H9 (cell line): ENCODE measurements at regions not wholly inside any gene's neighbourhood (a gene's known extent, or its start where the extent isn't known, plus 50 kb on each side); places are given as distances from the start of the nearest gene placed in this dataset.

Experiments used
- DNase-seq: peaks from one replicate; pipeline ENCODE4 v3.0.0-alpha.2; 2017
- H2AFZ ChIP-seq: one replicate; pipeline ENCODE4 v1.6.1; 2013; ENCODE audit warnings: mild to moderate bottlenecking, low read length, control low read depth, moderate library complexity
- H2AK5ac ChIP-seq: 2 replicates; pipeline ENCODE4 v1.6.1; 2013; ENCODE audit warnings: low read length, control low read depth, mixed read lengths; ENCODE audit not compliant: insufficient read length
- H2BK120ac ChIP-seq: one replicate; pipeline ENCODE4 v1.6.1; 2013; ENCODE audit warnings: low read depth, mild to moderate bottlenecking, low read length, control low read depth, inconsistent platforms; ENCODE audit not compliant: poor library complexity, severe bottlenecking
- H2BK12ac ChIP-seq: 2 replicates; pipeline ENCODE4 v1.6.1; 2013; ENCODE audit warnings: low read length, control low read depth, mixed read lengths, low read depth; ENCODE audit not compliant: insufficient read length
- H2BK15ac ChIP-seq: 2 replicates; pipeline ENCODE4 v1.6.1; 2013; ENCODE audit warnings: low read depth, low read length, control low read depth
- H2BK20ac ChIP-seq: one replicate; pipeline ENCODE4 v1.6.1; 2013; ENCODE audit warnings: low read depth, mild to moderate bottlenecking, low read length, control low read depth, inconsistent platforms; ENCODE audit not compliant: poor library complexity, severe bottlenecking
- H2BK5ac ChIP-seq: 2 replicates; pipeline ENCODE4 v1.6.1; 2013; ENCODE audit warnings: low read length, control low read depth, mixed read lengths; ENCODE audit not compliant: insufficient read length
- H3K14ac ChIP-seq: 2 replicates; pipeline ENCODE4 v1.6.1; 2013; ENCODE audit warnings: low read length, control low read depth; ENCODE audit not compliant: insufficient read depth
- H3K18ac ChIP-seq: 2 replicates; pipeline ENCODE4 v1.6.1; 2013; ENCODE audit warnings: low read depth, mild to moderate bottlenecking, mixed read lengths, low read length, control low read depth; ENCODE audit not compliant: insufficient read length
- H3K23ac ChIP-seq: 2 replicates; pipeline ENCODE4 v1.6.1; 2013; ENCODE audit warnings: low read length, control low read depth, mixed read lengths, low read depth; ENCODE audit not compliant: insufficient read length
- H3K23me2 ChIP-seq: 2 replicates; pipeline ENCODE4 v1.6.1; 2013; ENCODE audit warnings: low read depth, mild to moderate bottlenecking, mixed read lengths, low read length, control low read depth; ENCODE audit not compliant: insufficient read length, poor library complexity, severe bottlenecking
- H3K27ac ChIP-seq: 2 replicates; pipeline ENCODE4 v1.5.1; 2013; ENCODE audit warnings: low read length, control low read depth, mixed read lengths, low read depth; ENCODE audit not compliant: insufficient read length
- H3K27me3 ChIP-seq: 2 replicates; pipeline ENCODE4 v1.6.1; 2013; ENCODE audit warnings: low read length, control low read depth, inconsistent platforms; ENCODE audit not compliant: insufficient read depth
- H3K4ac ChIP-seq: 2 replicates; pipeline ENCODE4 v1.6.1; 2013; ENCODE audit warnings: low read depth, mild to moderate bottlenecking, control low read depth, inconsistent platforms, low read length, moderate library complexity
- H3K4me1 ChIP-seq: 2 replicates; pipeline ENCODE4 v1.6.1; 2013; ENCODE audit warnings: low read length, control low read depth, inconsistent platforms; ENCODE audit not compliant: insufficient read depth
- H3K4me2 ChIP-seq: 2 replicates; pipeline ENCODE4 v1.6.1; 2013; ENCODE audit warnings: low read length, control low read depth, mixed read lengths; ENCODE audit not compliant: insufficient read length, insufficient read depth
- H3K56ac ChIP-seq: 2 replicates; pipeline ENCODE4 v1.6.1; 2013; ENCODE audit warnings: low read depth, mild to moderate bottlenecking, mixed read lengths, low read length, control low read depth; ENCODE audit not compliant: insufficient read length
- H3K79me1 ChIP-seq: 2 replicates; pipeline ENCODE4 v1.6.1; 2013; ENCODE audit warnings: low read depth, mild to moderate bottlenecking, moderate library complexity, low read length, control low read depth, inconsistent platforms; ENCODE audit not compliant: insufficient read depth, poor library complexity, severe bottlenecking
- H3K79me2 ChIP-seq: 2 replicates; pipeline ENCODE4 v1.6.1; 2013; ENCODE audit warnings: low read length, control low read depth, inconsistent platforms; ENCODE audit not compliant: insufficient read depth
- H3K9ac ChIP-seq: 2 replicates; pipeline ENCODE4 v1.6.1; 2013; ENCODE audit warnings: low read length, control low read depth, mixed read lengths; ENCODE audit not compliant: insufficient read length; ENCODE audit errors: extremely low read depth
- H3K9me3 ChIP-seq: one replicate; pipeline ENCODE4 v1.6.1; 2013; ENCODE audit warnings: low read depth, low read length, inconsistent platforms; ENCODE audit not compliant: control insufficient read depth
- H3T11ph ChIP-seq: one replicate; pipeline ENCODE4 v1.6.1; 2013; ENCODE audit warnings: mild to moderate bottlenecking, low read length, control low read depth, inconsistent platforms
- H4K20me1 ChIP-seq: one replicate; pipeline ENCODE4 v1.6.1; 2013; ENCODE audit not compliant: control insufficient read depth, insufficient read length, insufficient read depth
- H4K5ac ChIP-seq: 2 replicates; pipeline ENCODE4 v1.6.1; 2013; ENCODE audit warnings: low read depth, mild to moderate bottlenecking, mixed read lengths, low read length, control low read depth; ENCODE audit not compliant: insufficient read length
- H4K8ac ChIP-seq: replicated peaks from 2 replicates; pipeline ENCODE4 v1.6.1; 2013; ENCODE audit warnings: low read length, control low read depth, mixed read lengths, low read depth; ENCODE audit not compliant: insufficient read length
- H4K91ac ChIP-seq: 2 replicates; pipeline ENCODE4 v1.6.1; 2013; ENCODE audit warnings: low read depth, mild to moderate bottlenecking, moderate library complexity, mixed read lengths, low read length, control low read depth; ENCODE audit not compliant: insufficient read length
- H3K27ac Mint-ChIP-seq, 3 experiments: 2 replicates in 2 of 3; 3 replicates in 1 of 3; pipeline ENCODE4 v1.8.0; 2020 to 2021; ENCODE audit warnings: mixed read lengths in 3 of 3, mild to moderate bottlenecking in 1 of 3, moderate library complexity in 1 of 3
- H3K27me3 Mint-ChIP-seq: 2 replicates; pipeline ENCODE4 v1.8.0; 2021; ENCODE audit warnings: low read depth, mild to moderate bottlenecking, moderate library complexity, mixed read lengths
- H3K36me3 Mint-ChIP-seq, 3 experiments: 2 replicates in 2 of 3; 3 replicates in 1 of 3; pipeline ENCODE4 v1.8.0; 2020 to 2021; ENCODE audit warnings: low read depth in 3 of 3, mixed read lengths in 3 of 3; ENCODE audit not compliant: insufficient read depth in 1 of 3
- H3K4me1 Mint-ChIP-seq, 2 experiments: 2 replicates each; pipeline ENCODE4 v1.8.0; 2020; ENCODE audit warnings: mixed read lengths in 2 of 2
- H3K4me3 Mint-ChIP-seq, 2 experiments: 2 replicates in 1 of 2; 3 replicates in 1 of 2; pipeline ENCODE4 v1.8.0; 2020 to 2021; ENCODE audit warnings: mild to moderate bottlenecking in 2 of 2, mixed read lengths in 2 of 2, moderate library complexity in 1 of 2
- H3K9me3 Mint-ChIP-seq, 2 experiments: 2 replicates in 1 of 2; 3 replicates in 1 of 2; pipeline ENCODE4 v1.8.0; 2020; ENCODE audit warnings: mild to moderate bottlenecking in 2 of 2, mixed read lengths in 2 of 2, moderate library complexity in 1 of 2
- WGBS: extraction: QIAGEN DNeasy Blood & Tissue Kit; methylation state at CpG from one replicate; pipeline ENCODE4 v1.1.7; 2013; ENCODE audit warnings: missing lambda C conversion rate, low lambda C conversion rate, mixed read lengths; ENCODE audit not compliant: insufficient read length; ENCODE audit errors: extremely low coverage; 5-methylcytosine and 5-hydroxymethylcytosine counted together
- TF ChIP-seq, protein P1 (sequence below): fragments of 200-600 bp; sonication (generic); conservative IDR thresholded peaks from 3 replicates; pipeline ENCODE4 v1.8.0; 2021; ENCODE audit warnings: antibody characterized with exemption, mild to moderate bottlenecking

GRCh38 chr13:39250440-39250839, 212.2 kb downstream of the NHLRC3 start:
- H3K79me1 ChIP-seq, result no peaks in the 10 kb centered on the region
- no peak overlapping the region for H3K4me3 Mint-ChIP-seq
- H3K56ac ChIP-seq, result no peak overlapping the region
- no peaks in the 10 kb centered on the region for H3K36me3 Mint-ChIP-seq
- no peaks in the 10 kb centered on the region for H3K27me3 ChIP-seq
- no peak overlapping the region for H3T11ph ChIP-seq
- no peak overlapping the region for H3K18ac ChIP-seq
- no peak overlapping the region for H2AK5ac ChIP-seq
- H3K23me2 ChIP-seq, result no peaks in the 10 kb centered on the region
- H3K4ac ChIP-seq, result no peak overlapping the region
- H3K79me2 ChIP-seq, result no peaks in the 10 kb centered on the region
- no CpG with 5 or more reads among the region's 3 CpGs for WGBS
- no peaks in the 10 kb centered on the region for H3K4me1 ChIP-seq
- H3K23ac ChIP-seq, result no peak overlapping the region
- H3K27ac Mint-ChIP-seq, result no peak overlapping the region
- H3K14ac ChIP-seq, result no peak overlapping the region
- no peak overlapping the region for H2BK5ac ChIP-seq
- no peak for DNase-seq
- no peaks in the 10 kb centered on the region for H4K20me1 ChIP-seq
- H2BK12ac ChIP-seq, result no peak overlapping the region
- H2AFZ ChIP-seq, result no peak overlapping the region
- no peak overlapping the region for H4K91ac ChIP-seq
- H3K4me2 ChIP-seq, result no peak overlapping the region
- H2BK120ac ChIP-seq, result no peak overlapping the region
- no peak overlapping the region for H4K8ac ChIP-seq
- no peak overlapping the region for H4K5ac ChIP-seq
- no peak overlapping the region for H2BK15ac ChIP-seq
- peaks cover 0 to 2% of the 10 kb centered on the region in 2 experiments; a peak in 1 of 4 replicates for H3K4me1 Mint-ChIP-seq
- no peaks in the 10 kb centered on the region for H3K9me3 ChIP-seq
- H3K9ac ChIP-seq, result no peak overlapping the region
- TF ChIP-seq, protein P1, sequence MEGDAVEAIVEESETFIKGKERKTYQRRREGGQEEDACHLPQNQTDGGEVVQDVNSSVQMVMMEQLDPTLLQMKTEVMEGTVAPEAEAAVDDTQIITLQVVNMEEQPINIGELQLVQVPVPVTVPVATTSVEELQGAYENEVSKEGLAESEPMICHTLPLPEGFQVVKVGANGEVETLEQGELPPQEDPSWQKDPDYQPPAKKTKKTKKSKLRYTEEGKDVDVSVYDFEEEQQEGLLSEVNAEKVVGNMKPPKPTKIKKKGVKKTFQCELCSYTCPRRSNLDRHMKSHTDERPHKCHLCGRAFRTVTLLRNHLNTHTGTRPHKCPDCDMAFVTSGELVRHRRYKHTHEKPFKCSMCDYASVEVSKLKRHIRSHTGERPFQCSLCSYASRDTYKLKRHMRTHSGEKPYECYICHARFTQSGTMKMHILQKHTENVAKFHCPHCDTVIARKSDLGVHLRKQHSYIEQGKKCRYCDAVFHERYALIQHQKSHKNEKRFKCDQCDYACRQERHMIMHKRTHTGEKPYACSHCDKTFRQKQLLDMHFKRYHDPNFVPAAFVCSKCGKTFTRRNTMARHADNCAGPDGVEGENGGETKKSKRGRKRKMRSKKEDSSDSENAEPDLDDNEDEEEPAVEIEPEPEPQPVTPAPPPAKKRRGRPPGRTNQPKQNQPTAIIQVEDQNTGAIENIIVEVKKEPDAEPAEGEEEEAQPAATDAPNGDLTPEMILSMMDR, result no peak
- no peak overlapping the region for H3K27ac ChIP-seq
- H3K9me3 Mint-ChIP-seq, result no peaks in the 10 kb centered on the region
- no peaks in the 10 kb centered on the region for H3K27me3 Mint-ChIP-seq
- H2BK20ac ChIP-seq, result no peak overlapping the region
